Choroid plexus epithelial cell (primary cell): ENCODE measurements at regions not wholly inside any gene's neighbourhood (a gene's known extent, or its start where the extent isn't known, plus 50 kb on each side); places are given as distances from the start of the nearest gene placed in this dataset.

Source experiments
- DNase-seq: peaks from one replicate; pipeline ENCODE4 v3.0.0-alpha.2; 2010; ENCODE audit warnings: low read depth
- H3K4me3 ChIP-seq: 2 replicates; pipeline ENCODE4 v1.5.1; 2011; ENCODE audit warnings: low read depth, mild to moderate bottlenecking, control low read depth, low read length, moderate library complexity
- CTCF ChIP-seq: conservative IDR thresholded peaks from 2 replicates; pipeline ENCODE4 v1.5.1; 2011; ENCODE audit warnings: low read depth, mild to moderate bottlenecking, control low read depth, inconsistent platforms, low read length, moderate library complexity

- no peak for DNase-seq
- H3K4me3 ChIP-seq = no peak overlapping the region
- TF ChIP-seq CTCF = no peak
Measured at GRCh38 chr5:116651653-116652052, 77.0 kb upstream of the SEMA6A start.

GRCh38 chr5:116650964-116651363 is 76.3 kb upstream of the SEMA6A start:
- H3K4me3 ChIP-seq = no peak overlapping the region
- DNase-seq = no peak
- no peak for TF ChIP-seq CTCF

GRCh38 chr5:116650544-116650943 is 75.9 kb upstream of the SEMA6A start:
- TF ChIP-seq CTCF = no peak
- DNase-seq = no peak
- H3K4me3 ChIP-seq = no peak overlapping the region

GRCh38 chr5:116646611-116647289 is 72.1 kb upstream of the SEMA6A start:
- TF ChIP-seq CTCF = no peak
- H3K4me3 ChIP-seq = no peak overlapping the region
- no peak for DNase-seq

GRCh38 chr5:116645627-116646026 is 71.0 kb upstream of the SEMA6A start:
- DNase-seq = no peak
- H3K4me3 ChIP-seq = no peak overlapping the region
- no peak for TF ChIP-seq CTCF

GRCh38 chr5:116640236-116640635 is 65.6 kb upstream of the SEMA6A start:
- DNase-seq = no peak
- no peak for TF ChIP-seq CTCF
- H3K4me3 ChIP-seq = no peak overlapping the region

- DNase-seq = no peak
- H3K4me3 ChIP-seq = no peak overlapping the region
- TF ChIP-seq CTCF = no peak
Measured at GRCh38 chr5:116637149-116637740, 62.6 kb upstream of the SEMA6A start.
